ENCODE measurements at regions not wholly inside any gene's neighbourhood (a gene's known extent, or its start where the extent isn't known, plus 50 kb on each side); places are given as distances from the start of the nearest gene placed in this dataset.

- no peak overlapping the region for H3K27ac ChIP-seq (ENCODE audit: insufficient read length, low read depth, low read length)
- Mint-ChIP-seq H3K27me3 (ENCODE audit: low read depth) (peaks cover 2% of the 10 kb centered on the region; the same call in 1 of the 2 replicates), H3K4me1 (peaks cover 0 to 4% of the 10 kb centered on the region in 2 experiments; a peak in 1 of 4 replicates), H3K9me3 (peaks cover 4 to 5% of the 10 kb centered on the region in 2 experiments), H3K27ac (no peak overlapping the region), H3K36me3 (ENCODE audit: insufficient read depth in 1 of 3, low read depth in 3 of 3) (peaks cover 3 to 6% (median 3%) of the 10 kb centered on the region in 3 experiments; a peak in 4 of 7 replicates), H3K4me3 (no peak overlapping the region)
- no peak overlapping the region for H3K14ac ChIP-seq (ENCODE audit: insufficient read depth, low read length)
- no peak for DNase-seq
- no peak overlapping the region for H2BK120ac ChIP-seq (ENCODE audit: low read depth, low read length, poor library complexity, severe bottlenecking)
- no peak overlapping the region for H3K4me2 ChIP-seq (ENCODE audit: insufficient read depth, insufficient read length, low read length)
- H4K5ac ChIP-seq (ENCODE audit: insufficient read length, low read depth, low read length), result no peak overlapping the region
- H3K18ac ChIP-seq (ENCODE audit: insufficient read length, low read depth, low read length), result no peak overlapping the region
- H3K79me2 ChIP-seq (ENCODE audit: insufficient read depth, low read length), result no peaks in the 10 kb centered on the region
- H3K23me2 ChIP-seq (ENCODE audit: insufficient read length, low read depth, low read length, poor library complexity, severe bottlenecking), result no peaks in the 10 kb centered on the region
- no peak overlapping the region for H3K56ac ChIP-seq (ENCODE audit: insufficient read length, low read depth, low read length)
- H3K4ac ChIP-seq (ENCODE audit: low read depth, low read length), result no peak overlapping the region
- no CpG with 5 or more reads among the region's 3 CpGs for WGBS (ENCODE audit: extremely low coverage, insufficient read length, low lambda C conversion rate)
- no peak overlapping the region for H3T11ph ChIP-seq (ENCODE audit: low read length)
- TF ChIP-seq, protein P1, sequence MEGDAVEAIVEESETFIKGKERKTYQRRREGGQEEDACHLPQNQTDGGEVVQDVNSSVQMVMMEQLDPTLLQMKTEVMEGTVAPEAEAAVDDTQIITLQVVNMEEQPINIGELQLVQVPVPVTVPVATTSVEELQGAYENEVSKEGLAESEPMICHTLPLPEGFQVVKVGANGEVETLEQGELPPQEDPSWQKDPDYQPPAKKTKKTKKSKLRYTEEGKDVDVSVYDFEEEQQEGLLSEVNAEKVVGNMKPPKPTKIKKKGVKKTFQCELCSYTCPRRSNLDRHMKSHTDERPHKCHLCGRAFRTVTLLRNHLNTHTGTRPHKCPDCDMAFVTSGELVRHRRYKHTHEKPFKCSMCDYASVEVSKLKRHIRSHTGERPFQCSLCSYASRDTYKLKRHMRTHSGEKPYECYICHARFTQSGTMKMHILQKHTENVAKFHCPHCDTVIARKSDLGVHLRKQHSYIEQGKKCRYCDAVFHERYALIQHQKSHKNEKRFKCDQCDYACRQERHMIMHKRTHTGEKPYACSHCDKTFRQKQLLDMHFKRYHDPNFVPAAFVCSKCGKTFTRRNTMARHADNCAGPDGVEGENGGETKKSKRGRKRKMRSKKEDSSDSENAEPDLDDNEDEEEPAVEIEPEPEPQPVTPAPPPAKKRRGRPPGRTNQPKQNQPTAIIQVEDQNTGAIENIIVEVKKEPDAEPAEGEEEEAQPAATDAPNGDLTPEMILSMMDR (conservative IDR thresholded peaks at IDR 0.05), result no peak
- no peaks in the 10 kb centered on the region for H3K4me1 ChIP-seq (ENCODE audit: insufficient read depth, low read length)
- H4K8ac ChIP-seq (replicated peaks; ENCODE audit: insufficient read length, low read depth, low read length), result no peak overlapping the region
- no peak overlapping the region for H3K23ac ChIP-seq (ENCODE audit: insufficient read length, low read depth, low read length)
- H2AK5ac ChIP-seq (ENCODE audit: insufficient read length, low read length), result no peak overlapping the region
- H3K27me3 ChIP-seq (ENCODE audit: insufficient read depth, low read length), result no peaks in the 10 kb centered on the region
- no peak overlapping the region for H2BK5ac ChIP-seq (ENCODE audit: insufficient read length, low read length)
- no peaks in the 10 kb centered on the region for H3K79me1 ChIP-seq (ENCODE audit: insufficient read depth, low read depth, low read length, poor library complexity, severe bottlenecking)
- H3K9me3 ChIP-seq (ENCODE audit: control insufficient read depth, low read depth, low read length), result no peaks in the 10 kb centered on the region
- H2BK15ac ChIP-seq (ENCODE audit: low read depth, low read length), result no peak overlapping the region
- no peaks in the 10 kb centered on the region for H4K20me1 ChIP-seq (ENCODE audit: control insufficient read depth, insufficient read depth, insufficient read length)
- no peak overlapping the region for H2BK20ac ChIP-seq (ENCODE audit: low read depth, low read length, poor library complexity, severe bottlenecking)
- no peak overlapping the region for H2AFZ ChIP-seq (ENCODE audit: low read length)
- H2BK12ac ChIP-seq (ENCODE audit: insufficient read length, low read depth, low read length), result no peak overlapping the region
- H4K91ac ChIP-seq (ENCODE audit: insufficient read length, low read depth, low read length), result no peak overlapping the region
- no peak overlapping the region for H3K9ac ChIP-seq (ENCODE audit: extremely low read depth, insufficient read length, low read length)
These were observed 319.7 kb downstream of the NFIB start for GRCh38 chr9:13994240-13994639.
